ENCODE measurements at regions not wholly inside any gene's neighbourhood (a gene's known extent, or its start where the extent isn't known, plus 50 kb on each side); places are given as distances from the start of the nearest gene placed in this dataset.

DNA sequence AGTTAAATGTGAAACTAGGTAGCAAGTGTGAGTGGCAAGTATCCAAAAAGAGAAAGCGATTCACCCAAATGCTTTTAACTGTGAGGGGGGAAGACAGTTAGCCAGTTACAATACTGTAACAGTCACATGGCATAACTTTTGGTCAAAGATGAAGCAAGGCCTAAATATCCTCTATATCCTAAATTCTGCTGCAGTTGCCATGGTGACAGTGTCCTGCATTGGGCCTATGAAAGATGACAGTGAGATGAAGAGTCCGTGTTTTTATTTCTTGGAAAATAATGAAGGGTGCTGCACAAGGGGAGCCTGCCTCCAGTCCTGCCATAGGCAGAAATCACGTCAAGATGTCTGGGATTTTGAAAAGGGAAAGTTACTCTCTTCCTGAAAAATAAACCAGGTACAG lies 534.6 kb downstream of the NTRK2 start:
- TF ChIP-seq CTCF (IDR thresholded peaks at IDR 0.05; ENCODE audit: insufficient read depth, low read length, poor library complexity, severe bottlenecking) (no peak), EZH2phosphoT487 (conservative IDR thresholded peaks at IDR 0.05; ENCODE audit: low read length) (no peak)
